ENCODE measurements at regions not wholly inside any gene's neighbourhood (a gene's known extent, or its start where the extent isn't known, plus 50 kb on each side); places are given as distances from the start of the nearest gene placed in this dataset.

- no peak for TF ChIP-seq ZNF148 (tag by site-specific recombination; IDR thresholded peaks at IDR 0.05; ENCODE audit: borderline replicate concordance)
- TF ChIP-seq ZNF211 (tag by site-specific recombination; IDR thresholded peaks at IDR 0.05; ENCODE audit: low read depth): no peak
- no peak for TF ChIP-seq ZNF169 (tag by site-specific recombination; IDR thresholded peaks at IDR 0.05)
- TF ChIP-seq ZNF830 (tag by site-specific recombination; IDR thresholded peaks at IDR 0.05; ENCODE audit: low read depth): no peak
- TF ChIP-seq ZNF473 (tag by site-specific recombination; IDR thresholded peaks at IDR 0.05): no peak
- no peak for TF ChIP-seq ZNF704 (tag by site-specific recombination; IDR thresholded peaks at IDR 0.05)
- no peak for TF ChIP-seq CTCF (tag by site-specific recombination; IDR thresholded peaks at IDR 0.05)
- no peak for TF ChIP-seq ZNF223 (tag by site-specific recombination; IDR thresholded peaks at IDR 0.05)
Observed at GRCh38 chr10:111524134-111524533, 447.3 kb downstream of the ADRA2A start (continued).

DNA sequence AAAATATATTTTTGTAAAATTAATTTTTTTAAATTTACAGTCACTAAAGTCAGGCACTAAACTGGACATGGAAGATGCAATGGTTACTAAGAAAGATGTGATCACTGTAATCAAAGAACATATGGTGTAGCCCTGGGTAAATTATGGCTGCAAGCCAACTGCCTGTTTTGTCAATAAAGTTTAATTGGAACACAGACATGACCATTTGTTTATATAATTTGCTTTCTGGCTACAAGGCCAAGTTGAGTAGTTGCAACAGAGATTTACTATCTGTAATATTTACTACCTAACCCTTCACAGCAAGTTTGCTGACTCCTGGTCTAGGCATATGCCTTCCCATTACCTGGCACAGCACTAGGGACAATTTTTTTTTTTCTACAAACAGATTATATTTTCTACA is 448.9 kb downstream of the ADRA2A start:
- Histone ChIP-seq H3K4me3 (ENCODE audit: low read depth, low read length) (no peak overlapping the region), H3K36me3 (ENCODE audit: control insufficient read depth in 2 of 2, insufficient read depth in 1 of 2, low read length in 2 of 2) (no peaks in the 10 kb centered on the region), H3K4me1 (ENCODE audit: control insufficient read depth, insufficient read depth, low read length) (no peaks in the 10 kb centered on the region), H3K9me3 (ENCODE audit: control insufficient read depth, insufficient read depth, low read depth, low read length) (no peaks in the 10 kb centered on the region), H3K27ac (ENCODE audit: extremely low read depth, low read depth, low read length) (no peak overlapping the region)
- POLR2A ChIA-PET: no interaction called here
- CTCF ChIA-PET: no interaction called here
- no peak for TF ChIP-seq ZNF26 (tag by site-specific recombination; IDR thresholded peaks at IDR 0.05)
- TF ChIP-seq ZNF112 (tag by site-specific recombination; IDR thresholded peaks at IDR 0.05): no peak
- no peak for TF ChIP-seq SALL2 (tag by site-specific recombination; IDR thresholded peaks at IDR 0.05; ENCODE audit: borderline replicate concordance)
- TF ChIP-seq ZNF266 (tag by site-specific recombination; IDR thresholded peaks at IDR 0.05; ENCODE audit: low read depth): no peak
- no peak for TF ChIP-seq ZBTB20 (tag by site-specific recombination; IDR thresholded peaks at IDR 0.05)

DNA sequence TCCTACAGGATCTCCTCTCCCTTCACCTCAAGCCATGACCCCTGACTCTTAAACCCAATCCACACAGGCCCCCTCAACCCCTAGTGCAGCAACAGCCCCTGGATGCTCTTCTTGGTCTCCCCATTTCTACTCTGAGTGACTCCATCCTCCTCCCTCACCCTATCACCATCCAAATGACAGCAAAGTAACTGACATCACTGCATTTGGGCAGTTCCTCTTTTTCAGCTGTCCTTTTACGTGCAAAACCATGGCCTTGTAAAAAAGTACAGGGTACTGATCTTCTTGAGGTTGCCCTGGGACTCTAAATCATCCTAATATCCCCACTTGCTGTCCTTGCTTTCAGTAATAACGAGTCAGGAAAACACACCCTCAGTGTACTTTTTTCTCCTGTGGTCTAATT is 454.9 kb downstream of the ADRA2A start:
- ChIA-PET CTCF (interaction anchor here (0.8 kb wide), 1 partner anchor 609 kb away, joined by 5 read pairs; no protein-coding TSS in a partner anchor), POLR2A (no interaction called here)
- Histone ChIP-seq H3K4me1 (ENCODE audit: control insufficient read depth, insufficient read depth, low read length) (no peaks in the 10 kb centered on the region), H3K9me3 (ENCODE audit: control insufficient read depth, insufficient read depth, low read depth, low read length) (no peaks in the 10 kb centered on the region), H3K4me3 (ENCODE audit: low read depth, low read length) (no peak overlapping the region), H3K36me3 (ENCODE audit: control insufficient read depth in 2 of 2, insufficient read depth in 1 of 2, low read length in 2 of 2) (no peaks in the 10 kb centered on the region), H3K27ac (ENCODE audit: extremely low read depth, low read depth, low read length) (no peak overlapping the region)
- no peak for TF ChIP-seq ZNF501 (tag by site-specific recombination; IDR thresholded peaks at IDR 0.05)
- no peak for TF ChIP-seq GFI1B (tag by site-specific recombination; IDR thresholded peaks at IDR 0.05)
- TF ChIP-seq ZNF26 (tag by site-specific recombination; IDR thresholded peaks at IDR 0.05): no peak
- no peak for TF ChIP-seq ZBTB26 (tag by site-specific recombination; optimal IDR thresholded peaks at IDR 0.05)
- no peak for TF ChIP-seq ZNF426 (tag by site-specific recombination; IDR thresholded peaks at IDR 0.05)
- TF ChIP-seq SCRT1 (tag by site-specific recombination; IDR thresholded peaks at IDR 0.05; ENCODE audit: borderline replicate concordance): no peak
- TF ChIP-seq ZNF18 (tag by site-specific recombination; IDR thresholded peaks at IDR 0.05): no peak
- TF ChIP-seq ZNF398 (tag by site-specific recombination; IDR thresholded peaks at IDR 0.05): no peak

All from HEK293 (cell line).